HPDE6-E6E7 (cell line): ENCODE measurements at regions not wholly inside any gene's neighbourhood (a gene's known extent, or its start where the extent isn't known, plus 50 kb on each side); places are given as distances from the start of the nearest gene placed in this dataset.

Experiments used
- DNase-seq: peaks from one replicate; pipeline ENCODE4 v3.0.0; 2011; ENCODE audit warnings: missing footprints; ENCODE audit errors: extremely low spot score

DNA sequence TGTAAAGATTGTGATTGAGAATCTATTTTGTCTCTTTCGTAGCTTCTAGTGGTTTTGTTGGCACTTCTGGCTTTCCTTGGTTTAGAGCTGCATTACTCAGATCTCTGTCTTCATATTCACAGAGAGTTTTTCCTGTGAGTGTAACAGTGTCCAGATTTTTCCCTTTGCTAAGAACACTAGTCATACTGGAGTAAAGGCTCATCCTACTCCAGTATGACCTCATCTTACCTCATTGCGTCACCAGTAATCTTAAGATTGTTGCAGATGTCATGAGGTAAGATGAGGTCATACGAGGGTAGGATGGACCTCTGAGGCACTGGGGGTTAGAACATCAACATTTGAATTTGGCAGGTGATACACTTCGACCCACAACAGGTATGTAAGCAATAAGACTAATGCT is 461.2 kb downstream of the FLRT2 start:
- no peak for DNase-seq

DNA sequence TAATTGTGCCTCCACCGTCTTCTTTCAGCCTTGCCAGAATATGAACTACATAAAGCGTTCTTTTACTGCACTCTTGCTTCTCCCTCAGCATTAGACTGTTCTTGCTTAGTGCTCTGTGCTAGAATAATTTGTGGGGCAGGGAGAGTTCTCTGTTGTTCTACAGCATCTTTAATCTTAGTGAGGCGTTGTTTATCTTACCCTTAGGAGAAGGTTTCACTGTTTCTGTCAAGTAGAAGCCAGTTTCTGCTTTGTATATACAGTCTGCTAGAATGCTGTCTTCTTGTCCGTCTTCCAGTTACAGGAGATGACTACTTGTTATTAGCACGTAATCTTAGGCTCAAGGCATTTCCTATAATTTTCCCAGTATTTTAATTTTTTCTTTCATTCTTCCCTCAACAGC is 458.0 kb downstream of the FLRT2 start:
- DNase-seq: no peak

DNA sequence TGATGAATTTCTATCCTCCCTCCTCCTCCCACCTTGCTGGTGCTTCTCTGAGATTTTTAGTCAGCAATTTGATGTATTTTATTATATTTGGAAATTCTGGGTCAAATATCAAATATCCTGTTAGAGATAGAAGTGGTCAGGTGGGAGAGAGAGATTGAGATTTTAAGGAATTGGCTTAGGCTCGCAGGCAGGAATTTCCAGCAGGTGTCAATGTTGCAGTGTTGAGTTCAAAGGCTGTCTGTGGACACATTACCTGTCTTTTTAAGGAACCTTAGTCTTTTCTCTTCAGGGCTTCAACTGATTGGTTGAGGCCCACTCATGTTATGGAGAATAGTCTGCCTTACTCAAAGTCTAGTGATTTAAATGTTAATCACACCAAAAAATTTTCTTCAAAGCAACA is 457.3 kb downstream of the FLRT2 start:
- no peak for DNase-seq

DNA sequence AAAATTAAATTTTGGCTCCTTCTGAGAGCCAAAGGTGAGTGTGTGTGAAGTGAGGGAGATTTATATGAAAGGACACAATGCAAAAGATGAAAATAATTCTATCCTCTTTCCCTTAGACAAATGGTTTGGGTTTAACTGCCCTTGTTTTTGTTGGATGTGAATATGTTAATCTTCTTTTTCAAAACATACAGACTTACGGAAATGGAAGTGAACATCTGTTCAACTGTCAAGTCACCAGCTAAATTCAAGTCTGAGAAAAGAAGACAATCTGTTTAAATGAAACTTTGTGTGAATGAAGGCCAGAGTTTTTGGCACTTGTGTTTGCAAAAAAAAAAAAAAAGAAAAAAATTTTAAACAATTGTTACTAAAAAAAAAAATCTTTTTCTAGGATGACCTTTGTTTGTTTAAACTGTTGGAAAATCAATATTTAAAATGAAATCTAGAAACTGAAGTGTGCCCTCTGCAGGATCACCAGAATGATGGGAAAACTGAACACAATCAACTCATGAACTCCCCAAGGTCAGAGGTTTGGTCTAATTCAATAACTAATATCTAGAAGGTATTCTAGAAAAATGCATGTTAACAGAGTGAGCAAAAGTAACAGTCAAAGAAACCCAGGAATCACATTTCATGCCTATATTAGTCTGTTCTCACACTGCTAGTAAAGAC is 448.8 kb downstream of the FLRT2 start:
- DNase-seq: no peak

DNA sequence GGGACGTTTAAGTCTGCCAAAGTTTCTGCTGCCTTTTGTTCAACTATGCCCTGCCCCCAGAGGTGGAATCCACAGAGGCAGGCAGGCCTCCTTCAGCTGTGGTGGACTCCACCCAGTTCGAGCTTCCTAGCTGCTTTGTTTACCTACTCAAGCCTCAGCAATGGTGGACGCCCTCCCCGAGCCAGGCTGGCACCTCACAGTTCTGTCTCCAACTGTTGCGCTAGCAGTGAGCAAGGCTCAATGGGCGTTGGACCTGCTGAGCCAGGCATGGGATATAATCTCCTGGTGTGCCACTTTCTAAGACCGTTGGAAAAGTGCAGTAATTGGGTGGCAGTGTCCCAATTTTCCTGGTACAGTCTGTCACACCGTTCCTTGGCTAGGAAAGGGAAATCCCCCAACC is 444.7 kb downstream of the FLRT2 start:
- DNase-seq: no peak

DNA sequence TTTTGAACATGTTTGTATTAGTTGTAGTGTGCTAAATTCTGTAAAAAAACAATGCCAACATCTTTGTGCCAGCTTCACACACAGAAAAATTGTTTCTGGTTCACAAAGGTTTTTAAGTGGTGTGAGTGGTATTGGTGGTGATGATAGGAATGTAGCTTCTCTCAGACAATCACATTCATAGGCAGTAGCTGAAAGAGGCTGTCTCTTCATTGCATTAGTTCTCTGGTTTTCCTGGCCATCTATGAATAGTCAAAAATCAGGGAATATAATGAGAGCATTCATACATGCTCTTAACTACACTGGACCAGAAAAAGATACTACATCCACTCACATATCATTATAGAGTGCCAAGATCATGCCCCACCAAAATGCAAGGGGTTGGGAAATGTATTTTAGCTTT is 433.5 kb downstream of the FLRT2 start:
- no peak for DNase-seq

DNA sequence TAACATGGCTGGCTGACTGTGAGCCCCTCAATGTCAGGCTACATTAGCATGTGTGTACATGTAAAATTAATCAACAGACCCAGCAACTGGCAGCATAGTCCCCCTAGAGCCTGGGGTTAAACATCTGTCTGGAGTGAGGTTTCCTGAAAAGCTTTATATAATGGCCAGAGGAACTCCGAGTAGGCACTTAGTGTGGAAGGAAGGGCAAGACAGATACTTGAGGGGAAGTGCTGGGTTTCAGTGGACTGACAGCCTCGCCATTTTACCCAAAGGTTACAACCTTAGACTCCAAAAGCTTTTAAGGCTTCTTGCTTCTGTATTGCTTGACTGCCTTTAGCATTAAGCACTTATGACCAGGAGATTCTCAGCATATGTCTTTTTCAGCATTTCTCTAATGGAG is 430.8 kb downstream of the FLRT2 start:
- no peak for DNase-seq

DNA sequence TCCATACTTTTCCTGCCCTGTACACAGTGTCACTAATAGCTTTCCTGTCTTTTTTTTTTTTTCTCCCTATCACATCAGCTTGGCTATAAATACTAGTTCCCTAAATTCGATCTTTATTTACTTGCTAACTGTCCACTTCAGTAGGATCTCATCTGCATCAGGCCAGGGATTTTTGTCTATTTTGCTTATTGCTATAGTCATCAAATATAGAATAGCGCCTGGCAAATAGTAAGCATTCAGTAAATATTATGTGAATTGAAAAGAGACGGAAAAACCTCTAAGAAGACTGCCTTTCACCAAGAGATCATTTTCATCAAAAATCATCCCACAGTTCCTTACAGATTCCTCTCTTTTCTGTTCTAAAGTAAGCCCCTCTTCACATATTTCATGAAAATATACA is 429.1 kb downstream of the FLRT2 start:
- no peak for DNase-seq

DNA sequence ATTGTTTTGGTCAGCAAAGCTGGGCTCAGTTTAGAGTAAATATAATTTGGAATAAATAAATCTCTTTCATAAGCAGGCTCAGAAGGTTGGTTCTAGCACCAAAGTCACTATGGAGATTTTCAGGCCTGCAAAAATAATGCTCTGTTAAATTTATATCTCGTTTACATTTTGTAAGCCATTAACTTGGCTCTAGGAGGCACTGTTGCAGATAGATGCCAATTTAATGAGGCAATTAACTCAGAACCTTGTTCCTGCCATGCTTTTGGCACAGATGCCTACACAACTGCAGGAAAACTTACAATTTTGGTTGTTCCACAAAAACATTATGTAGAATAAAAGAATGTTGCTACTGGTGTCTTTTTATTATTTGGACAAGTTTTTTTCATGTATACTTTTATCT is 428.1 kb downstream of the FLRT2 start:
- DNase-seq: no peak

DNA sequence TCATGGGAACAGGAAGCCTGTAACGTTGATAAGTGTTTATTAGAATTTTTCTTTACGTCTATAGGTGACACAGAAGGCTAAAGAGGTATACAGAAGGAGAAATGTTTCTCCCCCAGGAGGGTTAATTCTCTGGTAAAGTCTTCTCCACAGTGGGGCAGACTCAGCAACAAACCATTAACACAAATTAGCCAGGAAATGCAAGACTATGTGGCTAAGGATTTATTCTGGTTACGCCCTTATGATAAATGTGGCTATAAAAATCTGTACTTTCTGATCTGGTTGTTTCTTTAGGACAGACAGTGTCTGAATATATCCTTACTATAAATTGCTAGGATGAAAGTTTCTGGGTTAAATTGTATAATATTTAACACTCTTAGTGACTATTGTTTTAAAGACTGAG is 423.3 kb downstream of the FLRT2 start:
- DNase-seq: no peak

DNA sequence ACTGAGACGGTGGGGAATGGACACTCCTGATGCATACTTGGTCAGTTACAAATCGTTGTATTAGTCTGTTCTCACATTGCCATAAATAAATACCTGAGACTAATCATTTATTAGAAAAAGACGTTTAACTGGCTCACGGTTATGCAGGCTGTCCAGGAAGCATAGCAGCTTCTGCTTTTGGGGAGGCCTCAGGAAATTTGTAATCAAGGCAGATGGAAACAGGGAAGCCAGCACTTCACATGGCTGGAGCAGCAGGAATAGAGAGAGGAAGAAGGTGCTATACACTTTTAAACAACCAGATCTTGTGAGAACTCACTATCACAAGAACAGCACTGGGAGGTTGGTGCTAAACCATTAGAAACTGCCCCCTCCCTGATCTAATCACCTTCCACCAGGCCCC is 418.2 kb downstream of the FLRT2 start:
- no peak for DNase-seq

DNA sequence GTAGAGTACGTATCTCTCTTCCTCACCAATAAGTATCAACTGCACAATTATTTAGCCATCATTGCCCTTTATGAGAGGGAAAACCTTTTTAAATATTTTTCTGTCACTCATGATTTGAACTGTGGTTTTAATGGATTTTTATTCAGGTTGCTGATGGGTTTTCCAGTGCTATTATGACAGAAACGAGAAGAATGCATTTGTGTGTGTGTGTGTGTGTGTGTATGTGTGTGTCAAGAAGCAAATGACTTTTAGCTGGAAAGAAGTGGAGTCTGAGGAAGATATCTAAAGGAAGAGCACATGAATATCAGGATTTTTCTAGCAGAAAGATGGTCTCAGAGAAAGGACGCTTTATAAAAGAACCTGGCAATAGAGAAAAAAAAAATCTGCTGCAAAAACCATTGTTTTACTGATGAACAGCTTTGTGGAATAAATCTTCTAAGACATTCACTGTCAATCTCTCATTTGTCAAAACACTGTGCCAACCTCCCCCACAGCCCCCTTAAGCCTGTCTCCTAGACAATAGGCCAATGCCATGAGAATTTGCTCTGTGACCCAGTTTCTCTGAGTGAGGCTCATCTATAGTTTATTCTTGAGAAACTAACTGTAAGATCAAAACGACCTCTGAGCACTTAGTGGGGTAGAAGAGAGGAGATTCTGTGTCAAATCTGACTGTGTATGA is 417.7 kb downstream of the FLRT2 start:
- DNase-seq: no peak

DNA sequence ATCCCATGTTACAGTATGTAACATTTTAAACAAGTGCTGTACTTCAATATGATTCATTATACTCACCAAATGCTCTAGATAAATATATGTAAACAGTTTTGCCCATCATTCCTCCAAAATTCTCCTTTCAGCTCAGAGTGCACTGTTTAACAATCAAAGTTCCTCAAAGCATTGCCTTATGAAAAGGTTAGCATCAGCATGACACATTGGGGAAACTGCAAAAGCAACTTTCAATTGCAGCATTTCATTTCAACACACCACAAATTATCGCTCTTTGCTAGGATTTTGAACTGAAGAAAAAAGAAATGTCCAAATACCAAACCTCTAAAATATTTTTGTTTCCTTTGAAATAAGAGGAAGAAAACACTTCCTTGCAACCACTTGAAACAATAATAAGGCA is 413.2 kb downstream of the FLRT2 start:
- no peak for DNase-seq

DNA sequence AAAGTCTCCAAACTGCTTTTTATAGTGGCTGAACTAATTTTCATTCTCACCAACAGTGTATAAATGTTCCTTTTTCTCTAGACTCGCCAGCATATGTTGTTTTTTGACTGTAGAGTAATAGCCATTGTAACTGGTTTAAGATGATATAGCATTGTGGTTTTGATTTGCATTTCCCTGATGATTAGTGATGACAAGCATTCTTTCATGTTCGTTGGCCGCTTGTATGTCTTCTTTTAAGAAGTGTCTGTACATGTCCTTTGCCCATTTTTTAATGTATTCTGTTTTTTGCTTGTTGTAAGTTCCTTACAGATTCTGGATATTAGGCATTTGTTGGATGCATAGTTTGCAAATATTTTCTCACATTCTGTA is 404.9 kb downstream of the FLRT2 start:
- DNase-seq: no peak

DNA sequence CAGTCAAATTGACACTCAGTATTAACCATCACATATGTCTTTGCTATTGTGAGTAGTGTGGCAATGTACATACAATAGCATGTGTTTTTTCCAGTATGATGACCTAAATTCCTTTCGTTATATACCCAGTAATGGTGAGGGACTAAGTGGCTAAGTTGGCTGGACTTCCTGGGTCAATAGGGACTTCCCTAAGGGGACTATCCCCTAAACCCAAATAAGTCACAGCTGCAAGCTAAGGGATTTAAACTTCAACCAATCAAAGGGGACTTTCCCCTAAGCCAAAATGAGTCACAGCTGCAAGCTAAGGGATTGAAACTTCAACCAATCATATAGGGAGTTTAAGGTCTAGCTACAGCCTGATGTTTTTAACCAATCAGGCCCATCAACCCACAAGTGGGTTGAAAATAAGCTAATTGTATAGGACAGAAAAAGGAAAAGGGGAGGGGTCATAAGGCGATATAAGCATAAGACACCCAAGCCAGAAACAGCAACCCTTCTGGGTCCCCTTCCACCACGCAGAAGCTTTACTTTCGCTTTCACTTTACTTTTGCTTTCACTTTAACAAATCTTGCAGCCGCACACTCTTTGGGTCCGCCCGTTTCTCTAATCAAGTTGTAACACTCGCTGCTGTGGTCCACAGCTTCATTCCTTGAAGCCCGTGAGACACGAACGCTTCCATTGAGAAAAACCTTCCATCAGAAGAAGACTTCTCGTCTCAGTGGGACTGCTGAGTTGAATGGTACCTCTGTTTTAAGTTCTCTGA is 404.4 kb downstream of the FLRT2 start:
- DNase-seq: peak; percentile 16

DNA sequence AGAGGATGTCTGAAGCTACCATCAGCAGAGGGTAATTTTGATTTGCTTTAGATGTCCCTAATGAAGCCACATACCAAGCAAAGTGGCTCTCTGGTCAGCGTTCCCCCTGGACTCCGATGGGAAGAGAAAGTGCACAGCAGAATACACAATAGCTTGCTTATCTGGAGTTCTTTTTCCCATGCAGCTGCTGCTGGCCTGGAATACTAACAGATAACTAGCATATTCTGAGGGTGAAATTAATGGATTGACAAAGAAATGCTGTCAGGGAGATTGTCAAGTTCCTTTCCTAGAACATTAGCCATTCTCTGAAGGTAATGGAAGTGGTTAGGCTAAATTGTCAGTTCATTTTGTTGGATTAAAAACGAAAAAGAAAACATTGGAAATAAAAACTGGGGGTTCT is 391.3 kb downstream of the FLRT2 start:
- no peak for DNase-seq

DNA sequence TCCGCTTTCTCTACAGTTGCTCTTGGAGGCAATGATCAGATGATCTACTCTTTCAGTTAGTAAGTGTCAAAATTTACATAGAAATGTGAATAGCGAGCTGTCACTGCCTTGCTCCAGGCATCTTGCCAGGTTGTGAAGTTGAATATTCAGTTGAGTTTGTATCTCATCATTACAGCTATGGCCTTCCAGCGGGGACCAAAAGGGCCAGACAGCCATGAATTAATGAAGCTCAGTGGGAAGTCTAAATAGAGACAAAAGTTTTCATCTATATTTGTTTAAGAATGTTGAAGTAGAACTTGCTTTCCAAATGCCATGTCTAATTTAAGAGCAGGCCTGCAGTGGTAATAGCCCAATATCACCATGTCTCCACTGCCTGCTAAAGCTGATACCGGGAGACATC is 387.8 kb downstream of the FLRT2 start:
- no peak for DNase-seq

DNA sequence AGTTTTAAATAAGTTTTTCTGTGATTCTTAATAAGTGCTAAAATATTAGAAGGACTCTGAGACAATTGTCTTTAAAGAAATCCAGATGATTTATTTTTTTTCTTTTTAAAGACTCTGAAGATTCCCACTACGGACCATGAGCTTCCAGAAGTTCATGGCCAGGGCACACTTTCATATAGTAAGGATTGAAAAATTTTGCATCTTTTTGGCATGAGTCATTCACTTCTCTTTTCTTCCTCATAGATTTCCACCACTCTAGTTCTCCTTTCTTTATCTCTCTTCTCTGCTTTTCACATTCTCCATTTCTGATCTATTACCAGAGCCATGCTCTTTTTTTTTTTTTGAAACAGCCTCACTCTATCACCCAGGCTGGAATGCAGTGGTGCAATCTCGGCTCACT is 385.8 kb downstream of the FLRT2 start:
- no peak for DNase-seq

DNA sequence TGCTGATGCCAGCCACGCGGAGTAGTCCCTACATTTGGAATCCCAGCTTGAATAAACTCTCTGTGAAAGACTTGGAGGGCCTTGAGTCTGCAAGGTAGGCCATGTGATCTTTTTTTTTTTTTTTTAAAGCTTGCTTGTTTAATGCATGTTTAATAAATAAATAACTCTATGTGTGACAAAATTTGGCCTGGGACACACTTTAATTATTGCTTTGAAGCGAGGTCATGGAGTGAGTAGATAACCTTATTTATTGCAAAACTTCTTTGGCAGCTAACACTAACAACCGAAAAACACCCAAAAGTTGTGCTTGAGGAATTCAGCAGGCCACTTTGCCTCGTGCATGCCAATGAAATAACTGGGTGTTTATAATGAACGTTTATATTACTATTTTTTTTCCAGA is 382.2 kb downstream of the FLRT2 start:
- no peak for DNase-seq

DNA sequence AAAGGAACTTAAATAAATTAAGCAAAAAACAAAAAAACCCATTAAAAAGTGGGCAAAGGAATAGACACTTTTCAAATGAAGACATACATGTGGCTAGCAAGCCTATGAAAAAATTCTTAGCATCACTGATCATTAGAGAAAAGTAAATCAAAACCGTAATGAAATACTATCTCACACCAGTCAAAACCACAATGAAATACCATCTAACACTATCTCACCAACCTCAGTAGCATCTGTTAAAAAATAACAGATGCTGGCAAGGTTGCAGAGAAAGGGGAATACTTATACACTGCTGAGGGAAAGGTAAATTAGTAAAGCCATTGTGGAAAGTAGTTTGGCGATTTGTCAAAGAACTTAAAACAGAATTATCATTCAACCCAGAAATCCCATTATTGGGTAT is 381.1 kb downstream of the FLRT2 start:
- no peak for DNase-seq

DNA sequence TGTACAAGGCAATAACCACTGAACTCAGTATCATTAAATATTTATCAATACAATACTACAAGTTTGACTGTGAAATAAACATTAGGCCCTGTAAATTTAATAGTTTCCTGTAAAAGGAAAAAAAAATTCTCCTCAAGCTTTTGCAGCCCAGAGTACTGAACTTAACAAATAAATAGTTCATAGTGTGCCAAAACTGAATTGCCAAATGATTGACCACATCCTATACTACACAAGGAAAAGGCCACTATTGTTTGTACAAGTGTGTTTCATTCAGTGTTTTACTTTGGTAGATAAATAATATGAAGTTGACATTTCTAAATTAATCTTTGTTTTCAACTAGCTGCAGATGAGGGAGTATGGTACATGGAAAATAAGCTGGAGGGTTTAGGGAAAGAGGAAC is 379.6 kb downstream of the FLRT2 start:
- DNase-seq: no peak

DNA sequence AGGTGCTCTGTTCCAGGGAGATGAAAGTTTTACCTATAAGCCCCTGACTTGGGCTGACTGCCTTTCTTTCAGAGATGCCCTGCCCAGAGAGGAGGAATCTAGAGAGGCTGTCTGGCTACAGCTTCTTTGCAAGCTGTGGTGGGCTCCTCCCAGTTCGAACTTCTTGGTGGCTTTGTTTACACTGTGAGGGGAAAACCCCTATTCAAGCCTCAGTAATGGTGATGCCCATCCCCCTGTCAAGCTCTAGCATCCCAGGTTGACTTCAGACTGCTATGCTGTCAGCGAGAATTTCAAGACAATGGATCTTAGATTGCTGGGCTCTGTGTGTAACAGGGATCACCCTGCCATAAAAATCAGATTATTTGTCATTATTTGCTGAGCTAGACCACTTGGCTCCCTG is 377.6 kb downstream of the FLRT2 start:
- no peak for DNase-seq

DNA sequence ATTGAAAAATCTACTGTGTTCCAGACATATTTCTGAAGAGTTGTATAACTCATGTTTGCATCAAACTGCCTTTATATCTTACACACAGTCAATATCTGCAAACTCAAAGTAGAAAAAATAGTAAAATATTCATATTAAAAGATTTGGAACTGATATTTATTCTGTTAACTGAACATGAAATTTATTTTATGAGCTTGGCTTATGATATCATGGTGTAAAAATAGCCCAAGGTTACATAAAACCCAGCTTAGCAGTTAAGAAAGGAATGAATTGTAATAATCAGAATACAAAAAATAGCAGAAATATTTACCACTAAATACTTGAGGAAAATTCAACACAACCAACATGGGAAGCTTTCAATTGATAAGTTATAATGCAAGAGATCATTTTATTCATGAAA is 367.9 kb downstream of the FLRT2 start:
- no peak for DNase-seq
